AML-193 (cell line): ENCODE measurements at regions not wholly inside any gene's neighbourhood (a gene's known extent, or its start where the extent isn't known, plus 50 kb on each side); places are given as distances from the start of the nearest gene placed in this dataset.

Experiments
- DNase-seq, 2 experiments: peaks; one replicate each; lab custom pipeline; 2025; lab: John Stamatoyannopoulos, UW

GRCh38 chrX:6778544-6779503, 243.9 kb upstream of the VCX3A start:
- no peak for DNase-seq

GRCh38 chrX:6777238-6778002, 242.5 kb upstream of the VCX3A start:
- no peak for DNase-seq

- no peak for DNase-seq
These were observed 236.0 kb upstream of the VCX3A start for GRCh38 chrX:6770936-6771335.

GRCh38 chrX:6768881-6769280, 234.0 kb upstream of the VCX3A start:
- no peak for DNase-seq

- no peak for DNase-seq
These were observed 226.3 kb upstream of the VCX3A start for GRCh38 chrX:6761251-6761650.

- no peak for DNase-seq
These were observed 224.9 kb upstream of the VCX3A start for GRCh38 chrX:6759655-6760375.

GRCh38 chrX:6758234-6758633, 223.3 kb upstream of the VCX3A start:
- DNase-seq = no peak

GRCh38 chrX:6757631-6758030, 222.7 kb upstream of the VCX3A start:
- DNase-seq = no peak

GRCh38 chrX:6748595-6748994, 213.7 kb upstream of the VCX3A start:
- DNase-seq = no peak

- DNase-seq = no peak
These were observed 203.9 kb upstream of the VCX3A start for GRCh38 chrX:6738518-6739470.

- no peak for DNase-seq
These were observed 200.1 kb upstream of the VCX3A start for GRCh38 chrX:6734844-6735634.

- DNase-seq = no peak
These were observed 197.2 kb upstream of the VCX3A start for GRCh38 chrX:6732101-6732500.

GRCh38 chrX:6729626-6730025, 194.7 kb upstream of the VCX3A start:
- no peak for DNase-seq

GRCh38 chrX:6718766-6719165, 183.8 kb upstream of the VCX3A start:
- DNase-seq = no peak

GRCh38 chrX:6708676-6709380, 173.9 kb upstream of the VCX3A start:
- no peak for DNase-seq

GRCh38 chrX:6708041-6708440, 173.1 kb upstream of the VCX3A start:
- no peak for DNase-seq

- no peak for DNase-seq
These were observed 172.6 kb upstream of the VCX3A start for GRCh38 chrX:6707497-6707896.

GRCh38 chrX:6701085-6701484, 166.2 kb upstream of the VCX3A start:
- no peak for DNase-seq

GRCh38 chrX:6695717-6696116, 160.8 kb upstream of the VCX3A start:
- DNase-seq = no peak

- no peak for DNase-seq
These were observed 160.1 kb upstream of the VCX3A start for GRCh38 chrX:6694977-6695376.
